ENCODE measurements at regions not wholly inside any gene's neighbourhood (a gene's known extent, or its start where the extent isn't known, plus 50 kb on each side); places are given as distances from the start of the nearest gene placed in this dataset.
"Not testable (repeated sequence)": the region's sequence is repeated elsewhere in the genome, so short reads cannot be mapped to it uniquely, and the experiment has no call there.

DNA sequence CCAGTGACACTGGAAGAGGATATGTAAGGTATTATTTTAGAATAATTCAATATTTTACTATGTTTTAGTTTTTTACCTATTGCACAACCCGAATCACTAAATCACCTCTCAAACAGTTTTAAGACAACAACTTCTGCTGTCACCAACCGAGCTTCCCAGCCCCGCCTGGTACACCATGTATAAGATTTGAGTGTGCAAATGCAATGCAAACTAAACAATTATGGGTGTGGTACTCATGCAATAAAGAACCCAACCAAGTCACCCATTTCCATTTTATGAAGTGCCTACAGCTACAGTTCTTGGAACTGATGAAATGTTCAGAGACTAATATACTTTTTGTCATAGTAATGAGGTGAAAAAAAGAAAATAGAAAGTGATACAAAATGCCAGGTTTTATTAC lies 256.2 kb downstream of the TAFA4 start:
- DNase-seq (ENCODE audit: low read depth in 2 of 2): no peak

DNA sequence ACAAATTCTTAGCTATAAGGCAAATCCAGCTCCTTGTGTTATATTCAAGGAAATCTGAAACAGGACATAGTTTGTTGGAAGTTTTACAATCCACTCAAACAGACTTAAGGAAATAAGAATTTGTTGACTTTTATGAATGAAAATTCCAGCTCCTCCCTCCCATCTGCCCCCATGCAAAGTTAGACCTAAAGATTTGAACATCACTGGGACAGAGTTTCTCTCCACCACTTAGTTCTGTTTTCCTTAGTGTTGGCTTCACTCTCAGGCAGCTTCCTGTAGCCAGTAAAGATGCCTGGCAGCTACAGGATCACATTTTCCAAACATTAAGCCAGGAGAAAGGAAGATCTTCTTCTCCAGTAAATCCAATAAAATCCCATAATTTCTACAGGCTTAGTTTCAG lies 265.0 kb downstream of the TAFA4 start:
- no peak for DNase-seq (ENCODE audit: low read depth in 2 of 2)

DNA sequence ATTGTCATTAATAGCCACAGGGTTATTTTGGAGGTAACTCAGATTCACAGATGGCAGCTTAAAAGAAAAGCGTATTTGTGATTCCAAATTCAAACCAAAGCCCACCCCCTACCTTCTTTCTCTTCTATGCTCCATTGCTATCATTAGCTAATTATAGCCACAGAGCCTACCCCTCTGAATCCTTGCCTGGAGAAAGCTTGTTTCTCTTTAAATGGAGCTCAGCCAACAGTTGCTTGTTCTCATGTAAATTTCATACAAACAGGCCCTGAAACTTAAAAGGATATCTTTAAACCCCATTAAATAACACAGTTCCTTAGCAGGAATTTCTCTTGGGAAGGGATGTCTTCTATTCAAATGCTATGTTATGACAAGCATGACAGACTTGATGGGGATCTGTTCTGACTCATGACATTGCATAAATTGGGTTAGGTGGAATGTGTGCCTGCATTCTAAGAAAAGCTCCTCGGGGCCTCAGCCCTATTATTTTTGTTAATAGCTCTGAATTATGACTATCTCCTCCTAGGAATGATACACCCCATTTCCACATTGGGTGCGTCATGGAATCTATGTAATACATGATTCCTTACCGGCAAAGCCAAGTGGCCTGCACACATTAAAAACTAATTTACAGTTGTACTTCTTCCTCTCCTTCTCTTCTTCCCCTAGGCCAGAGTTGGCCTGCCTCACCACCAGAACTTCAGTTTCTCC lies 265.8 kb downstream of the TAFA4 start:
- DNase-seq (ENCODE audit: low read depth in 2 of 2): no peak

DNA sequence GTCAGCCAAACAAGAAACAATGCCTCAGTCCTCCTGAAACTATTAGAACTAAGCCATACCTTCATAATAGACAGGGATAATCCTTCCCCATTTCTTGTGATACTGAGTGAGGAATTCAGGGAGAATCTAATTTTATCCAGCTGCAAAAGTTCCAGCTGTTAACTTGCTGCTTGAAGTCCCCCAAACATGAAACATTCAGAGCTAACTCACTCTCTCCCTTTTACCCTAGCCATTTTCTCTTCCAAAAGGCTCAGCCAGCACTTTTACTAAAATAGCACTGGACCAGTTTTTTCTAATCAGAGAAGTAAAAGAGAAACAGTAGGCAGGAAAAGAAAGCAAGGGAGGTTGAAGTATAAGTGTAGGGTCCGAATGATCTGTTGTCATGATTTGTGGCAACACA lies 268.1 kb downstream of the TAFA4 start:
- DNase-seq (ENCODE audit: low read depth in 2 of 2): no peak

DNA sequence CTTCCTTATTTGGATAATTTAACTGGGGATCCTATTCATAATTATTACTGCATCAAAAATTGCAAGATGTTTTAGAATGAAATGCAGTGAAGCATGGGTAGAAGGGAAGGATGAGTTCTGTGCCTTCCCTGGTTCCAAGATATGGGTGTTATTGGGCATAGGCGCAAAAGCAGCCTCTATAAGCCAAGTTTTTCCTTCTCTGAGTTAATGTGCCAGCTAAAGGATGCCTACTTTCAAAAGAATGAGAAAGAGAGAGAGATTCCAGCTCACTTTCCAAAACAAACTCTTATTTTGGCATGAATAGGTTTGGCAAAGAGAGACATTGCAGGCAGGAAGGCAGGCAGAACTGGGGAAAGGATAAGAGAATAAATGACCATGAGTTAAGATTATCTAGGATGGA lies 270.2 kb downstream of the TAFA4 start:
- DNase-seq (ENCODE audit: low read depth in 2 of 2): no peak

DNA sequence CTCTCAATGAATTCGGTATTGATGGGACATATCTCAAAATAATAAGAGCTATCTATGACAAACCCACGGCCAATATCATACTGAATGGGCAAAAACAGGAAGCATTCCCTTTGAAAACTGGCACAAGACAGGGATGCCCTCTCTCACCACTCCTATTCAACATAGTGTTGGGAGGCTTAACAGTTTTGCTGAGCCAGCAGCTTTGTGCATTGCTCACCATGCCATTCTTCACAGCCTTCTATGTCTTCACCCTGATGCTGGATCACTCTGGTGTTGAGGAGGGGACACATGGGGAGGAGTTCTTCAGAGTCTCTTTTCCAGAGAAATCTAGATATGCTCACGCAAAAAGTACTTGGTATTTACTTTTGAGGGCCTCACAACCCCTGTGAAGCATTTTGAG lies 281.7 kb downstream of the TAFA4 start:
- DNase-seq (ENCODE audit: low read depth in 2 of 2): not testable (repeated sequence)

DNA sequence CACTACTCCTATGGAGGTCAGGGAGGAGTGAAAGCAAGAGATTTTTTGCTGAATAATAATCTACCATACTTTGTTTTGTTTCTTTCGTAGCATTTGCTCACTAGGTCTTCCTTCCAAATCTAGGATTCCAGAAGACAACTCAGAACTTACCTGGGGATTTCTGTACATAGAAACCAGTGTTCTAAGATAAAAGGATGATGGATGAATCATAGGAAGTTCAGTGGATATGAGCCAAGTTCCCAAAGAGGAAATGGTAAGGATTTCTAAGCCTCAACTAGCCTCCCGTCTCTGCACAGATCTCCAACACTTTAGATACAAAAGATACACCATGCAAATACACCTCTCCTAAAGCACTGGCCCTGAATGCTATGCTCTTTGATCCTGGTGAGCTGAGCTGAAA lies 283.9 kb downstream of the TAFA4 start:
- no peak for DNase-seq (ENCODE audit: low read depth in 2 of 2)

DNA sequence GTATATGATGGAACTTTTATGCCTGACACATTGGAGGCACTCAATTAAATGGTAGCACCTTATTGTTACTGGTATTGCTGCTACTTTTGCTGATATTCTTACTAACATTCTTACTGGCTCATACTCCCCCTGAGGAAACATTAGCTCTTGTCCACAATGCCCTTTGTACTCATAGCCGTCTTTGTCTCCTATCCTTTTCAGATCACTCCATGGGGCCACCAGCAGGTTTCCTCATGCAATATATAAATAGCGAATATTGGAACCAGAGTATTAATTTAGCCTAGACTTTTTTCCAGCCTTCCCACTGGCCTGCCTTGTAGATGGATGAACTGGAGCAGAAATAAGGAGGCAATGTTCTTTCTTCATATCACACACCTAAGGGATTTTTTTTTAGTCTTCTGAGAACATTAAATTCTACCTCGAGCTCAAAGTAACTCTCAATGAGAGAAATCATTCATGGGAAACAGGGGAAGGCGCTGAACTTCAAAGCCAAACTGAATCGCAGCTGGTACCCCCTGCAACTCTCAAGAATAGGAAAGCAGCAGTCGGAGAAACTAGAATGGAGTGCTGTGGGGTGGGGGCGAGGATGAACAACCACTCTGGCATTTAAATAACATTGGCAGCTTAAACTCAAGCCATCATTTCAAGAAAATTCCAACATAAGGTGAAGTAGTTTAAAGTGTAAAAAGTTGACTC lies 300.3 kb downstream of the TAFA4 start:
- DNase-seq (ENCODE audit: low read depth in 2 of 2): no peak

DNA sequence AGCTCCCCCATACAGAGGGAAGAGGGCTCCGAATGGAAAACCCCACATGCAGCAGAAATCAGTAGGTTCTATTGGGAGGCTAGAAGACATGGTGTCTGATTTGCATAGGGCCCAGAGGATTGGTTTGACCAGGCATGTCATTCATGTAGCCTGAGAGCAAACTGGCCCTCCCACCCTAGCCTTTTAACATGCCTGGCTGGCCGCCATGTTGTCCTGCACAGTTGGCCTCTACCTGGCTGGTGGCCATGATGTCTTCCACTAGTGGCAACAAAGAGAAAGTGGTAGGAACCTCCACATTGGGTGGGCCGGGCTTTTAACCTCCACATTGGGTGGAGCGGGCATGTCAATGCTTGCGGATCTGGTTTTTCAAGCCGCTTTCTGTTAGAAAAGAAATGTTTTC lies 312.1 kb downstream of the TAFA4 start:
- no peak for DNase-seq (ENCODE audit: low read depth in 2 of 2)

DNA sequence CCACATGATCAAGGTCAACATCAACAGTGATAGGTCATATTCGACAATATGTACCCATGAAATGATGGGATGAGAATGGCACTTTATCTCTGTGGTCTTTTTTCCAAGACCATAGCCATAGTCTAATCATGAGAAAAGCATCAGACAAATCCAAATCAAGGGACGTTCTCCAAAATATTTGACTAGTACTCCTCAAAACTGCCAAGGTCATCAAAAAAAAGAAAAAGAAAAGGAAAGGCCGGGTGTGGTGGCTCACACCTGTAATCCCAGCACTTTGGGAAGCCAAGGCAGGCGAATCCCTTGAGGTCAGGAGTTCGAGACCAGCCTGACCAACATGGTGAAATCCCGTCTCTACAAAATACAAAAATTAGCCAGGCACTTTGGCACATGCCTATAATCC lies 318.3 kb downstream of the TAFA4 start:
- DNase-seq (ENCODE audit: low read depth in 2 of 2): no peak

DNA sequence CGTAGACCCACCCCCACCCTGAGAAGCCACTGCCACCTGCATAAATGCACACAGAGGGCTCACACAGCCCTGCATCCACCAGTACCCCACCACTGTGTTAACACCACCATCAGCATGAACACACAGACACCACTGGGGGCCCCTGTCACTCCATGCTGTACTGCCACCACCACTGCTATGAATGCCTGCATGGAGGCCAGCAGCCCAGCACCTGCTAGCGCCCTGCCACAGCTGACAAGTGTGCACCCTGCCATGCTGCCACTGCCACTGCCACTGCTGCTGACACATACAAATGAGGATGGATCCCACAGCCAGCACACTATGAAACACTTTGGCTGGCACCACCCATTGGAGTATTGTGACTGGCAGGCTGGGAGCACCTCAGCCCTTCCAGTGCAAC lies 361.0 kb downstream of the TAFA4 start:
- DNase-seq (ENCODE audit: low read depth in 2 of 2): no peak

DNA sequence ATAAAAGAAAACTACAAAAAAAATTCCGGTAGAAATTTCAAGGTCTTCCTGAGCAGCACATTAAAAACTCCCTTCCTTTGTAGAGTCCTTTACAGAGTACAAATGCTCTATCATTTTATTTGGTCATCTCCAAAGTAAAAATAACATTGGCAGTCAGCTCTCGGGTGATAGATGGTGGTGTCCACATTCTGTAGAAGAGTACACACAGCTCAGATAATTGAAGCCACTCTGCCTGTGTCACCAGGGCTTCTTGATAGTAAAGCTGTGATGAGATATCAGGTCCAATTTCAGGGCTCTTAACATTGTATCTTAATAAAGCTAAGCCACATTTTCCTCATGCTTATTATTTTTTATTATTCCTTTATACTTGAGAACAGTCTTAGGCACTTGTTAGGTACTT lies 371.6 kb downstream of the TAFA4 start:
- no peak for DNase-seq (ENCODE audit: low read depth in 2 of 2)

DNA sequence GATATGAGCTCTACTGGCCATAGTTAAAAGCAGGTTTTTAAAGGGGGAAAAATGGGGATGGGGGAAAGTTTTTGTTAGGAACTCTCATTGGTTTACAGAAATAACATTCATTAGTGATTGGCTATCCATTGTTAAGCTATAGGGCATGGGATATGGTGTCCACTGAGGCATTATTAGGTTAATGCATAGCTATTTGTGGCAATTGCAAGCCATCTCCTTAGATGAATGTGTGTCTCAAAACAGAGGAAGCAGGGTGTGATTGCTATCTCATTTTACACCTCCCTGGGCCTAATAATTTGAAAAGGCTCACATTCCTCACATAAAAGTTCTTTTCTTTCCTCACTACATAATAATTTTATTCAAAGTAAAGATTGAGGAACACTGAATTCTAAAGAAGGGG lies 396.6 kb downstream of the TAFA4 start:
- DNase-seq (ENCODE audit: low read depth in 2 of 2): no peak

DNA sequence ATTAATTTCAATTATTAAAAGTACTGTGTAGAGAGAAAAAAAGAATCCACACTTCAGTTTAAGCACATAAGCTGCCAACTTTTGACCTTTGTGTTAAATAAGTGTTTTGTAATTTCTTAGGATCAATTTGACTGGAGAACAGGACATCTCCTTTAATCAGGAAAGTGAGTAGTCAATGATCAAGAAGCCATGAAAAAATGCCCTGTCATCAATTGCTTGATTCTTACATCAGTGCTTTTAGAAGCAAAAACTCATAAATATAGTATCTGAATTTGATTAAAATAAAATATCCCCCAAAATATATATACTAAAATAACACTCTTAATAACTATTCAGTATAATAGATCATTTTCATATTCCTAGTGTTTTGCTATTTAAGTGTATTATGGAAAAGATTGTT lies 409.0 kb downstream of the TAFA4 start:
- DNase-seq (ENCODE audit: low read depth in 2 of 2): no peak

DNA sequence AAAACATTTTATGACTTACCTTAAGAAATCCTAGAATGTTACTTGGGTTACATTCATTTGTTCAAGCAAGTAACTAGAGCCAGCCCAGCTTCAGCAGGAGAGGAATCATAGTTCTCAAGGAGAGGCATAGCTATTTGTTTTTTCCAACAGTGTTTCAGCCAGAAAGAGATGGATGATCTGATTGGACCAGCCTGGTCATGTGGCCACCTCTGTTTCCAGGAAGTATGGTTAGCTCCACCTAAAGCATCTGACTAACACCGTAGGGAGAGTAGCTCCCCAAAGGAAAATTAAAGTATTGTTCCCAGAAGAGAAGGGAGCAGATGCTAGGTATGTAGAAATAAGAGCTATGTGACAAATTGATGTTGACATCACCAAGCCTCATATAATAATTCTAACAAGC lies 417.1 kb downstream of the TAFA4 start:
- no peak for DNase-seq (ENCODE audit: low read depth in 2 of 2)

DNA sequence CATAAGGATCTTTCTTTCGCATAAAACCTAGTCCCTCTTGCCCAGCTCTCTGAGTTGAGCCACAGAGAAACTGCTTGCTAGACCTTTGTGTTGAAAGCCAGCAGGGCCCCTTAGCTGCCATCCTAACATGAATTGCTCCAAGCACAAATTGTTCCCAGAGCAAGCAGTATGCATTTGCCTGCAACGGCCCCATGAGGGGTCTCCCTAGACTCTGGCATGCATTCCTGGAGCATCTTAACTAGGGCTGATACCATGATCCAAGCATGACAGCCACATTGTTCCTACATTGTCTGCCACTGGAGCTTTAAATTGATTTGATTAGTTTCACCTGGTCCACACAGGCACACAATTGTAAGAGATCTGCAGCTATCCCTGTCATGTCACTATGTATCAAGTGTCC lies 428.1 kb downstream of the TAFA4 start:
- no peak for DNase-seq (ENCODE audit: low read depth in 2 of 2)

DNA sequence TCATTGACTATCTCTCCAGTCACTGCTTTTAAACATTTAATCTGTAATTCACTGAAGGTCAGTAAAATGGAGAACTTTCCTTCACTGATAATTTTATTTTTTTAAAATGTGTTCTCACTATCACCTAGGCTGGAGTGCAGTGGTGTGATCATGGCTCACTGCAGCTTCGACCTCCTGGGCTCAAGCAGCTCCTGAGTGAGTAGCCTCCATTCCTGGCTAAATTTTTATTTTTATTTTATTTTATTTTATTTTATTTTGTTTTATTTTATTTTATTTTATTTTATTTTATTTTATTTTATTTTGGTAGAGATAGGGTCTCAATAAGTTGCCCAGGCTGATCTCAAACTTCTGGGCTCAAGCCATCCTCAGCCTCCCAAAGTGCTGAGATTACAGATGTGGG lies 446.5 kb downstream of the TAFA4 start:
- DNase-seq (ENCODE audit: low read depth in 2 of 2): not testable (repeated sequence)

DNA sequence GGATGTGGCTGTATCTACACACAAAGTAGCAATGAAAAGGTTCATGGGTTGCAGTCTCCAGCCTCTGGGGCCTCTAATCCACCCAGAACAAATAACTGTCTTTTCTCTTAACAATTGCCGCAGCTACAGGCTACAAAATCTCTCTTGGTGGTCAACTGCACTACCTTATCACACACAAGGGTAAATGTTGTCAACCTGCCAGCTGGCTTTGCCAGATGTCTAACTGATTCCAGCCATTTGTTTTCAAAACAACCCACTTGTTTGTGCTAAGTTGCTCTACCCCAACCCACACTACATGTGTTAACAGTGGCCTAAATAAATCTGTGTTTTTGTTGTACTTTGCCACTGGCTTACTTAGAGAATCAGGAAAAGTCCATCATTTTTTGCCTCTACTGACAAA lies 447.3 kb downstream of the TAFA4 start:
- no peak for DNase-seq (ENCODE audit: low read depth in 2 of 2)

DNA sequence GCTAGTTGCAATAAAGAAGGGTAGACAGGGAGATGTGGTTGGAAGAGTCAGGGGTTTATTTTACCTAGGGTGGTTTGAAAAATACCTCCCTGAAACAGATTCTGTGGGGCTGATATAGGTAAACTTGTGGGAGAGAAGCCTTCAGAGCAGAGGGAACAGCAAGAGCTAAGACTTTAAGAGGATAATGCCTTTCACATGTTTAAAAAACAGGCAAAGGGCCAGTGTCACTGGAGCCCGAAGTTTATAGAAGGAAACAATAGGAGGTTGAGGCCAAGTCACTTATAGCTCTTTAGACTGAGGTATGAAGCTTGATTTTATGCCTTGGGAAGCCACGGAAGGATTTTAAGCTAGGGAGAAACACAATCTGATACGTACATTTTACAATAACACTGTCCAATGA lies 448.7 kb downstream of the TAFA4 start:
- no peak for DNase-seq (ENCODE audit: low read depth in 2 of 2)

DNA sequence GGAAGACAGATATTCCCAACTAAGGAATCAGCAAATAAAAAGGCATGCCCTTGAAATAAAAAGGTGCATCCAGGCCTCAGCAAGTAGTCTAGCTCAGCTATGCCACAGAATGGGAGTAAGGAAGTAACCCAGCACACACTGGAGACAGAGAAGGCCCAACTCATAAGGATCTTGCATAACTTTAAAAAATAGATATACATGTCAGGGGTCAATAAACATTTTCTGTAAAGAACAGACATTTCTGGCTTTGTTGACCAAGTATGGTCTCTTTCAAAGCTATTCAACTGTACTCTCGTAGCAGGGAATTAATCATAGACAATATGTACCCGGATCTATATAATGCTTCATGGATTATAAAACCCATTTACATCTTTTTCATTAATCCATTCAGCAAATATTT lies 449.3 kb downstream of the TAFA4 start:
- no peak for DNase-seq (ENCODE audit: low read depth in 2 of 2)

DNA sequence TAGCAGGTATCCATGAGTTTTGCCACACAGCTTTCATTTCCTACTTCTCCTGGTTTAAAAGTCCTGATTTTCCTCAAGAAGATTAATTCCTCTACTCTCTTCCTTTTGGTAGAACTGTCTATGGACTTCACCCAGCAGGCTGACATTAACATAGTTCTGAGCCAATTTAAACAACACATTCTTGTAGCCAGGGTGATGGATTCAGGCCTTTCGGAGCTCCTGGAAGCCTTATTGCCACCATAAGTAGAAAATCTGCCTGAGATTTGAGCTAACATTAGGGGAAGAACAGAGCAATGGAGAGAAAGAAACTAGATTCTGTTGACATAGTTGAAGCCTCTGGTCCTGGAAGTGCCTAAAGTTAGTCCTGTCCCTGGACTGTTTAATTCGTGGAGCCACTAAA lies 449.8 kb downstream of the TAFA4 start:
- no peak for DNase-seq (ENCODE audit: low read depth in 2 of 2)

DNA sequence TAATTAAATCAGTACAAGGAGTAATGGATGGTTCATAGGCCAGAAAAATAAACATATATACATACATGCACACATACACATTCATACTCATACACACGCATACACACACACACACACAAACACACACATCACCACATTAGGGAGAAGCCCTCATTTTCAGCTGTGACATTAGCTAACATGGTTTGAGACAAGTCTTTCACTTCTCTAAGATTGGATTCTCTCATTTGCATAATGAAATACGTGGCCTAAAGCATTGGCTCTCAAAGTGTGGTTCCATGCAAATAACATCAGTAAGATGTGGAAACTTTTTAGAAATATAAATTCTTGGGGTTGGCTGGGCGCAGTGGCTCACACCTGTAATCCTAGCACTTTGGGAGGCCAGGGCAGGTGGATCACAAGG lies 452.6 kb downstream of the TAFA4 start:
- no peak for DNase-seq (ENCODE audit: low read depth in 2 of 2)

DNA sequence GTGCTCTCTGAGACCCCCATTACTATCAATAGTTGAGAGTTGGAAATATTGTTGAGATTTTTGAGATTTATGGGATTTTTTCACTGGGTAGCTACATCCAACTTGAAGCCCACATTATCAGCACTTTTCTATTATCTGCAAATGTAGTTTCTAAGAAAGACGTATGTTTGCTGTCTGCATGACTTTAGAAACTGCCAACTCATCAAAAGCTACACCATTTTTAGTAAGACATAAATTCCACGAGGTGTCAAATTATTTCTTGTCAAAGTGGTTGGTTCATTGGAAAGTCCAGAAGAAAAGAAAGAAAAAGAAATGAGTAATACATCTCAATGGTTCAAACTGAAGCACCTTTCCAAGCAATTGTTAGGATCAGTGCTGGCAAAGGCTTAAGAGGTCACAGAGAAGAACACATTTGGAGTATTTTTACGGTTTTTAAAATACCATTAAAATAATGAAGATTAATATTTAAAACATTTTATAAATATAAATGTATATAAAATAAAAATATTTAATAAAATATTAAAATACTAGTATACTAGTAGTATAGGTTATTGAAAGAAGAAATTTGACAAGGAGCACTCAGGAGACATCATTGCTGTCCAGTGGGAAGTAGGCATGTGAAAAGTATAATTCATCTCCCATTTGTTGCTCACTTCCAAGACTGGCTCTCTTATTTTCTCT lies 463.5 kb downstream of the TAFA4 start:
- no peak for DNase-seq (ENCODE audit: low read depth in 2 of 2)

All from stimulated activated CD8-positive, alpha-beta memory T cell treated with anti-CD3 and anti-CD28 coated beads, Interleukin-7, amount 100 ng/mL, for 1 hour (primary cell).